AG04449 (cell line): ENCODE measurements at regions not wholly inside any gene's neighbourhood (a gene's known extent, or its start where the extent isn't known, plus 50 kb on each side); places are given as distances from the start of the nearest gene placed in this dataset.

ENCODE experiments used
- CTCF ChIA-PET: fragments of 350-600 bp; formaldehyde crosslinking; extraction: SDS; loops from one replicate; lab custom pipeline; 2021; ENCODE audit warnings: antibody characterized with exemption; lab: Yijun Ruan, JAX
- POLR2A ChIA-PET: fragments of 400-600, 350-600 bp; formaldehyde crosslinking; extraction: SDS; loops from one replicate; lab custom pipeline; 2020; ENCODE audit warnings: antibody characterized with exemption, inconsistent platforms; lab: Yijun Ruan, JAX
- DNase-seq: peaks from one replicate; pipeline ENCODE4 v3.0.0-alpha.2; 2010; ENCODE audit warnings: low read depth, low spot score
- H3K4me3 ChIP-seq: 2 replicates; pipeline ENCODE4 v1.5.1; 2011; ENCODE audit warnings: low read depth, mild to moderate bottlenecking, control low read depth, low read length
- TF ChIP-seq, protein P1 (sequence below): IDR thresholded peaks from one replicate; pipeline ENCODE4 v1.5.1; 2011; ENCODE audit warnings: mild to moderate bottlenecking, moderate library complexity, low read length, control low read depth, inconsistent platforms; ENCODE audit not compliant: insufficient read depth; ENCODE audit errors: missing control alignments

DNA sequence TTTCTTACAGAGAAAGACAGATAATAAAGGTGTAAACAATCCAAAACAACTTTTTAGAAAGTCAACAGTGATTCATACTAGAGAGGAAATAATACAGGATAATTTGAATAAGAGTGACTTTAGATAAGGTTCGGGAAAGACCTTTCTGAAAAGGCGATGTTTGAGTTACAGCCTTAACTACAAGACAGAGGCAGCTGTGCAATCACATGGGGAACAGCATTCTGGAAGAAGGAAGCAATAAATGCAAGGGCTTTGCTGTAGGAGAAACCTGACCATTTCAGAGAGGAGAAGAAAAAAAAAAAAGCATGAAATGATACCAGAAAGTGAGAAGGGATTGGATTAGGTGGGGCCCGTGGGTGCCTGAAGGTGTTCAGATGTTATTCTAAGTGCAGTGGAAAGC, 200.6 kb upstream of the ATP11B start:
- TF ChIP-seq, protein P1, sequence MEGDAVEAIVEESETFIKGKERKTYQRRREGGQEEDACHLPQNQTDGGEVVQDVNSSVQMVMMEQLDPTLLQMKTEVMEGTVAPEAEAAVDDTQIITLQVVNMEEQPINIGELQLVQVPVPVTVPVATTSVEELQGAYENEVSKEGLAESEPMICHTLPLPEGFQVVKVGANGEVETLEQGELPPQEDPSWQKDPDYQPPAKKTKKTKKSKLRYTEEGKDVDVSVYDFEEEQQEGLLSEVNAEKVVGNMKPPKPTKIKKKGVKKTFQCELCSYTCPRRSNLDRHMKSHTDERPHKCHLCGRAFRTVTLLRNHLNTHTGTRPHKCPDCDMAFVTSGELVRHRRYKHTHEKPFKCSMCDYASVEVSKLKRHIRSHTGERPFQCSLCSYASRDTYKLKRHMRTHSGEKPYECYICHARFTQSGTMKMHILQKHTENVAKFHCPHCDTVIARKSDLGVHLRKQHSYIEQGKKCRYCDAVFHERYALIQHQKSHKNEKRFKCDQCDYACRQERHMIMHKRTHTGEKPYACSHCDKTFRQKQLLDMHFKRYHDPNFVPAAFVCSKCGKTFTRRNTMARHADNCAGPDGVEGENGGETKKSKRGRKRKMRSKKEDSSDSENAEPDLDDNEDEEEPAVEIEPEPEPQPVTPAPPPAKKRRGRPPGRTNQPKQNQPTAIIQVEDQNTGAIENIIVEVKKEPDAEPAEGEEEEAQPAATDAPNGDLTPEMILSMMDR, result no peak
- ChIA-PET CTCF (no interaction called here), POLR2A (no interaction called here)
- H3K4me3 ChIP-seq, result no peak overlapping the region
- no peak for DNase-seq

DNA sequence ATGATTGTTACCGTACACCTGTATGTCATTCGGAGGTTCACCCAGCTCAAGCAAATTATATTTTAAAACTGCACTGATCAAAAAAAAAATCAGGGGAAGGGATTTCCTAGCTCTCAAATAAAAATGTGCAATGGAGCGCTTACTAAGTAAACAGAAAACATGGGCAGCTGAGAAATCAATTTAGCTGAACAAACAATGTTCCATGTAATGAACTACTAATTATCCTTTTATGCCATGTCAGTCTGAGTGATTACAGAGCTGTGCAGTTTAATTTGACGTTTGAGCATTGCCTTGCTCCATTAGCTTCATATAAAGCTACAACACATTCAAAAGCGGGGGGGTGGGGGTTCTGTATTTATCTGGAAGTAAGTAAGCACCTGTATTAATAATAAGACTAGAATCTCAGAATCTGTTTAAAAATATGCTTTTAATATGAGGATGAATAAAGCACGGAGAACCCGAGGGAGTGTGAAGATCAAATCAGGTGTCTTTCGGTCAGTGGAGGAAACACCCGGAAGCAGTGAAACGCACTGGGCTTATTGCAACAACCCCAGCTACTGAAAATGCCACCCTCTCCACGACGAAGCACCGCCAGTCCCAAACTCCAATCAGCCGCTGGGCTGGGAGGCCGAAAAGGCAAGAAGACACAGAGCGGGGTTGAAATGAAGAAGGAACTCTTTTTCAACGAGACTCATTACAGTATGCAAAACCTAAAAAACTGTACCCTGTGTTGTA, 196.5 kb upstream of the ATP11B start:
- DNase-seq, result no peak
- ChIA-PET POLR2A (no interaction called here), CTCF (no interaction called here)
- TF ChIP-seq, protein P1, result no peak
- no peak overlapping the region for H3K4me3 ChIP-seq

DNA sequence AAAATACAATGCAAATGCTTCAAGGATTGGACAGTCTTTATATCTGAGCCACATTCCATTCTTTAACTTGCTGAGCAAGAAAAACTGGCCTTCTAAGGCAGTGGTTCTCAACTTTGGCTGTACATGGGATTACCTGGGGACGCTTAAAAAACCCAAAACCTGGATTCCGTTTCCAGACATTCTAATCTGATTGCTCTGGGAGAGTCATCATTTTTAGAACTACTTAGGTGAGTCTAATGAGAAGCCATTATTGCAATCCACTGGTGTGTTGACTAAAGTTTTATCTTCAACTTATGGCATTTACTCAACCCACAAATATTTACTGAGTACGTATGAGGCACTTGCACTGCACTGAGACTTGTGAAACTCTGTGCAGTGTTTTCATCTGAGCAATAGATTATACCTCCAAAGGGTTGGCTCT, 195.7 kb upstream of the ATP11B start:
- DNase-seq, result no peak
- CTCF ChIA-PET, result no interaction called here
- POLR2A ChIA-PET, result no interaction called here
- no peak overlapping the region for H3K4me3 ChIP-seq
- TF ChIP-seq, protein P1, result no peak

DNA sequence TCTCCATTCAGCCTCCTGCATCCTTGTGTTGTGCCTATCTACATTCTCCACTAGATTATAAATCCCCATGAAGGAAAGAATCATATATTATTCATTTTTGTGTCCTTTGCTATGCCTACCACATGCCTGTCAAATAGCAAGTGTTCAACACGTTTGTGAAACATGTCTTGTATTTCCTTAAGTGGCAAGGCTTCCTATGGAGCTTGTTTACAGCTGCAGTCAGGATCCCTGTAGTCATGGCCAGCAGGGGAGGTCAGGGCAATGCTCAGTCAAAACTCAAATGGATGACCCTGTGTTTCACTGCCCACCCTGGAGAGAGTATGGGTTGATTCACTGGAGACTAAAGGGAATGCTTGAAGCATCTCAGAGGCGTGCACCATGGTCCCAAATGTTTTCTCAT, 191.7 kb upstream of the ATP11B start:
- no peak overlapping the region for H3K4me3 ChIP-seq
- DNase-seq, result no peak
- TF ChIP-seq, protein P1, result no peak
- ChIA-PET POLR2A (no interaction called here), CTCF (no interaction called here)

DNA sequence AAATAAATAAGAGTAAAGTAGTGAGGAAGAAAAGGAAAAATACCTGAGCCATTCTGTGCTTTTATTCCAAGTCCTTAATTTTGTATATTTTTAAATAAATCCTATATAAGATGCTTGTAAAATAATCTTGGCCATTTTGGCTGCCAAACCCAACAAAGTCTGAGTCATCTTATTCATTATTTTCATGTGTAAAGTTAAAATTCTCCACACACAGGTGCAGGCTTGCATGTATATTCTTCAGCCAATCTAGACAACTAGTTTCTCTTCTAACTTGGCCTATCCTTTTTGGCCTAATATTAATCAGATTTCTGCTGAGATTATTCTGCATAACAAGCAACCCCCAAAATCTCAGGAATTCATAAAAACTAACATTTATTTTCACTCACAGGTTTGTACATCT, 189.8 kb upstream of the ATP11B start:
- DNase-seq, result no peak
- ChIA-PET CTCF (no interaction called here), POLR2A (no interaction called here)
- no peak overlapping the region for H3K4me3 ChIP-seq
- TF ChIP-seq, protein P1, result no peak

DNA sequence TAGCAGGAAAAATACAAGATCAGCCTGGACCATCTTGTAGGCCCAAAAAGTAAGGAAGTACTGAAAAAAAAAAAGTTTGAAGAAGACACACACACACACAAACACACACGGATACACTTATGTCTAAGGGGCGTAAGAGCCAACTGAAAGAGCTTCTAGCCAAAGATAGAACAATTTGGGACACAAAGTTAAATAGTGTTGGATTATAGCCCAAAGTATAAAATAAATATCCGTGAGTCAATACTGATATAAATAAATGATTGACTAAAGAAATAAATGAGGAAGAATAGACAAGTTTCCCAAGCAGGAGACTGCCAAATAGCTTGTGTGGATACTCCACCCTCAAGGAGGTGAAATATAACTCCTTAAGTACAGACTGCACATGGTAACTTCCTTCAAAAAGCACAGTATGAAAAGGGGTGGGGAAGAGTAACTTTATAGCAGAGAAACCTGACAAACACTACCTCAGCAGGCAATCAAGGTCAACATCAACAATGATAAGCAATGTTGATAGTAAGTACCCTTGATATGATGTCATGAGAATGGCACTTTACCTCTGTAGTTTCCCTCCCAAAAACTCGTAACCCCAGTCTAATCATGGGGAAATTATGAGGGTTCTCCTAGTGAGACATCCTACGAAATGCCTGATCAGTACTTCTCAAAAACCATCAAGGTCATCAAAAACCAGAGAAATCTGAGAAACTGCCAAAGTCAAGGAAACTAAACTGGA, 187.3 kb upstream of the ATP11B start:
- DNase-seq, result no peak
- ChIA-PET POLR2A (no interaction called here), CTCF (no interaction called here)
- TF ChIP-seq, protein P1, result no peak
- H3K4me3 ChIP-seq, result no peak overlapping the region
